DMS114 treated with DMSO at 0.1 percent for 48 hours (cell line): ENCODE measurements at regions not wholly inside any gene's neighbourhood (a gene's known extent, or its start where the extent isn't known, plus 50 kb on each side); places are given as distances from the start of the nearest gene placed in this dataset.
"Not testable (repeated sequence)": the region's sequence is repeated elsewhere in the genome, so short reads cannot be mapped to it uniquely, and the experiment has no call there.

ENCODE experiments used
- DNase-seq: peaks from one replicate; lab custom pipeline; 2025; ENCODE audit not compliant: unreplicated experiment; lab: John Stamatoyannopoulos, UW

DNA sequence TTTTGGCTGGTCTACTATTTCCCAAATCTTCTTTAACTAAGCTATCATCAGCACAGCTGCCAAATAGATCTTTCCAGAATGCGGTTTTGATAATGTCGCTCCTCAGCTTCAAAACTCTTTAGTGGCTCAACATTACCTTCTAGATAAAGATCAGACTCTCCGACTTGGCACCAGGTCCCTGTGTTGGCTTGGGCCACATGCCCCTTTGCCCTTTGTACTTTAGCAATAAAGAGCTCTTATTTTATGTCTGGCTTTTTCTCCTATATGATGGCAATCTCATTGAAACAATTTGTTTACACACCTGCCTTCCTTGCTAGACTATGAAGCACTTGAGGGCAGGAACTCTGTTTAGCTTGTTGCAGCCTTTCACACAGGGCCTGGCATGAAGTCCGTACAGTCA, 128.9 kb upstream of the GATA6 start:
- no peak for DNase-seq

DNA sequence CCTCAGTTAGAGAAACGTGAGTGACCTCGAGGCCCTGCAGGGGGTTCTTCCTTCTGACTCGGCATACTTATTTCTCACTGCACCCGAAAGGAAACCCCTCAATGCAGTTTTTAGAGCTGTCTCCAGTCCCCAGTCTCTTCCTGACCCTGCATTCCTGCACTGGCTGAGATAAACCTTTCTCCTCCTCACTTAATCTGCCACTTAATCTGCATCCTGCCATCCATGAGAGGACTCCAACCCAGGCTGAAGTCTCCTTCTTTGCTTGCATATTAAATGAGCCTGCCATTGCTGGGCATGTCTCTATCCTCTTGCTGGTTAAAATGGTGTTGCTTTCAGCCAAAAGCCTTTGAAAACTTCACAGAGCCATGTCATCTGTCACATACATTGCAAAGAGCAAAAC, 125.6 kb upstream of the GATA6 start:
- DNase-seq: no peak

DNA sequence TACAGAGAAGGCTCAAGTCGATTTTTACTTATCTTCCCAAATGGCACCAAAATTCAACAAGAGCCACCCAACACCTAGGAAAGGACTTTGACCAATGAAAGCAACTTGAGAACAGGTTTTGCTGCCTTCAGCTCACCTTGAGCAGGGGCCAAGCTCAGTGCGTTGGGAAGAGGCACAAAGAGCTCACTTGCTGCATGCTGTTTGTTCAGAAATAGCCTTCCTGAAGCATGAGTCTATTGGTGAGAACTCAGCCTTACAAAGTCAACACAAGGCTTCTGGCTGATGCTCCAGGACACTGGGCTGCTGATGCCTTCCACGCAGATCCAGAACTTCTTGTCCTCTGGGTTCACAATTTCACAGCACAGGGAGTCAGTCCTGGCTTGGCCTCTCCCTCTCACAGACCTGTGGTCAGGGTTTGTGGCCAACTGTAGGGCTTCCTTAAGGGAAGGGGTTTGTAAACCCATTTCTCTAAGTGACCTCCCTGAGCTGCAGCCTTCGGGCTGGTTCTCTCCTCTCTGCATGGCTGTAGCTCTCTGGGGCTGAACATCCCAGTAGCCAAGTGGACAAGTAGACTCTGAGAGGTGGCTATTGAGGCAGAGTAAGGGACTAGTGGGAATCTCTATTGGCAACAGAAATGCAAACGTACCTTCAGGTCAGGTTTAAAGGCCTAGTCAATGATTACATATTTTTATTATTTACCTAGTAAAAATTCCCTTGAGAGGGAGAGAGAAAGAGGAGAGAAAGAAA, 124.7 kb upstream of the GATA6 start:
- DNase-seq: no peak

DNA sequence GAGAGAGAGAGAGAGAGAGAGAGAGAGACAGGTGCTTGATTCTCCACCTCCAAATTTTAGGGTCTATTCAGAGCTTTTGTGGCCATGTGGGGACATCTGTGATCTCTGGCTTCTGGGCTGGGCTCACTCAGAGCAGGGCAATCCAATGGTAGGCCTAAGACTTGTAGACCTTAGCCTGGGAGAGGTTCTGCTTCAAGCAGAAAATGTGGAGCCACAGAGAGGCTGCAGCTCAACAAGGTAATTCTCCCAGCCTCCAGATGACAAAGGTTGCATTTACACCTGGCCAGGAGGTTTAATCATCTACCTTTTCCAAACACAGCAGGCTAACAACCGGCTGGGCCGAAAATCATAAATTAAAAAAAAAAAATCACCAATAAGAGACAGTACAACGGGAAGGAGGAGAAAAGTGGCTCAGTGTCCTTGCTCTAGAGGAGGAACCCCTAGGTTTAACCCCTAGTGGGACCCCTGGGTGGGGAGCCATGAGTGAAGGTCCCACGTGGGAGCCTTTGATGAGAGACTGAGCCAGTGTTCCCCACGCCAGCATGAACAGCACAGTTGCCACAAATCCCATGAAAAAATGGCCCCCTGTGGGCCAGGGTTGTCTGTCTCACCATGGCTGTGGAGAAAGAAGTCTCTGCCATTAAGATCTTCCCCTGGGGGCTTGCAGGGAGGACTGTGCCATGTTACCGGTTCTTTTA, 124.0 kb upstream of the GATA6 start:
- DNase-seq: no peak

DNA sequence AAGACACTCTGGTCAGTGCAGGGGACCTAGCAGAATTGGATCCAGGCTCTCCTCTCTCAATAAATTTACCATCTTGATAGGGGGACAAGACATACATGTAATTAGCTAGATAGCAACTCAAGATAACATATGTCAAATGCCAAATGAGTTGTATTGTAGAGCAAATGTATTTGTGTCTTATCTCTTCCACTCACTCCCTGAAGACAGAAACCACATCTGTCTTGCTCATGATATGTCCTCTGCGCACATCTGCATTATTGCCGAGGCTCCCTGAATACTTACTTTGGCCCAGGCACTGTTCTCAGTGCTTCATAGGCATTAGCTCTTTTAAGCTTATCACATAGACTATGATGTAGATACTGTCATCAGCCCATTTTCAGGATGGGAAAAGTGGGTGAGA, 122.9 kb upstream of the GATA6 start:
- no peak for DNase-seq

DNA sequence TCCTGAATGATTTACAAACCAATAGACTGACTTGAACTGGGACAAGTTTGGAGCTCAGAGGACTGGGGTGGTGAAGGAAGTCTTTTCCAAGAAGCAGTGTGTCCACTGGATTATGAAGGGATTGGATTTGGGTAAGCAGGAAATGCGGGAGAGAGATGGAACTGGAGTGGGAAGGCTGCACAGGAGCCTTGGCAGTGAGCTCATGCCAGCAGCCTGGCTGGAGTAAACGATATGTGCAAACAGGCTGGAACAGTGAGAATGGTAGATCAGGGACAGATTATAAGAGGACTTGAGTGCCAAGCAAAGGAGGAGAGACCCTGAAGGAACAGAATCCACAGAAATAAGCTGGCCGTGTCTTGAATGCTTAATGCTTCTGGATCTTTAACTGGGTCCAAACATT, 121.9 kb upstream of the GATA6 start:
- no peak for DNase-seq

DNA sequence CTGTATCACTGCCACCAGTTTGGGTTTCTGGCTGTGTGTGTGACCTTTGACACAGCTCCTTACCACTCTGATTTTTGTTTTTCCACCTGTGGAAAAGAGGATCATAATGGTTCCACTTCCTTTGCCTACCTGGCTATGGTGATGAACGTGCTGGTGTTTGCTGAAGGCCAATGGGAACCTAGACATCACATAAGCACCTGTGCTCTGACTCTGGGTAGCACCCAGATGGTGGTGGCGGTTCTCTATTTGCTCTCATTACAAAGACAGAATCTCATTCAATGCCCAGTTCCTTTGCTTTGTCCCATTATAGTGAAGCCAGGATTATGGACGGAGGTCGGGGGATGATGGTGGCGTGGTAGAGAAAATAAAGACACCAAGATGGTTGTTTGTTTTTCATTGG, 121.2 kb upstream of the GATA6 start:
- DNase-seq: no peak

DNA sequence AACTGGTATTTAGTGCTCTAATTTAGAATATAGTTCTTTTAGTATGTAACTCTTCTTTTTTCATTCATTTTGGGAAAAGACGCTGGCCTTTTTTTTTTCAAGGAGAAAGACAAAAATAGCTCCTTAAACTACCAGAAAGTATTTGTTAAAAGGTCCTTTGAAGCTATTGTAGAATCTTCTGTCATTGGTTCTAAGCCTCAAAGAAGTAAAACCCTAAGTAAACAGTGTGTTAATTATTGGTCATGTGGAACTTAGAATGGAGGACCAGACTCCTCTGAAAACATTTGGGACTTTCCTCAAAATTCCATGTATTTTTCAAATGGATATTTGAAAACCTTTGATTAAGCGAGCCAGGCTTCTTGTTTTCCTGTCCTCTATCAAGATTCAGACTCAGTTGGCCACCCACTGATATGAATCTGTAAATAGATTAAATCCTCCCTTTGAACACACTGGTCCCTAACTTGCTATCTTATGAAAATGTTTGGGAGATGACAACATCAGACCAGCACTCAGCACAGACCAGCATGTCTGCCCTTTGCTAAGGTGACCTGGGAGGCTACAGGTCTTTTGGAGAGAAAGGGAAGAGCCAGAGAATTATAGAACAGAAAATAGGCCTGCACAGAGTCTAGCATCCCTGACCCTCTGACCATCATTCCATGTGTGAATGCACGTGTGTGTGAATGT, 120.3 kb upstream of the GATA6 start:
- DNase-seq: no peak

DNA sequence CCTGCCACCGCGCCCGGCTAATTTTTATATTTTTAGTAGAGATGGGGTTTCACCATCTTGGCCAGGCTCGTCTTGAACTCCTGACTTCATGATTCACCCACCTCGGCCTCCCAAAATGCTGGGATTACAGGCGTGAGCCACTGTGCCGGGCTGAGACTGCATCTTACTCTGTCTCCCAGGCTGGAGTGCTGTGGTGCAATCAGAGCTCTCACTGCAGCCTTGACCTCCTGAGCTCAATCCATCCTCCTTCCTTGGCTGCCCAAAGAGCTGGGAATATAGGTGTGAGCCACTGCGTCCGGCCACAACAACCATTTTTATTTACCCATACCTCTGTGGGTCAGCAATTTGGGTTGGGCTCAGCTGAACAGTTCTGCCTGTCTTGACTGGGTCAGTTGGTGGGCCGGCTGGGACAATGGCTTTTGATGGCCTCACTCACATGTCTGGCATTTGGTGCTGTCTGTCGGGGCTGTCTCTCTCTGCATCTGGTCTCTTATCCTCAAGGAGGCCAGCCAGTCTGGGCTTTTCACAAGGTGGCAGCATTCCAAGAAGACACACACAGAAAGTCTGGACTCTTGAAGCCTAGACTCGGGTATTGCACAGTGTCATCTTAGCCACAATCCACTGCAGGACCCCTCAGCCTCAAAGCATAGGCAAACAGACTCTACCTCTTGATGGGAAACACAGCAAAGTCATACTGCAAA, 116.8 kb upstream of the GATA6 start:
- DNase-seq: no peak

DNA sequence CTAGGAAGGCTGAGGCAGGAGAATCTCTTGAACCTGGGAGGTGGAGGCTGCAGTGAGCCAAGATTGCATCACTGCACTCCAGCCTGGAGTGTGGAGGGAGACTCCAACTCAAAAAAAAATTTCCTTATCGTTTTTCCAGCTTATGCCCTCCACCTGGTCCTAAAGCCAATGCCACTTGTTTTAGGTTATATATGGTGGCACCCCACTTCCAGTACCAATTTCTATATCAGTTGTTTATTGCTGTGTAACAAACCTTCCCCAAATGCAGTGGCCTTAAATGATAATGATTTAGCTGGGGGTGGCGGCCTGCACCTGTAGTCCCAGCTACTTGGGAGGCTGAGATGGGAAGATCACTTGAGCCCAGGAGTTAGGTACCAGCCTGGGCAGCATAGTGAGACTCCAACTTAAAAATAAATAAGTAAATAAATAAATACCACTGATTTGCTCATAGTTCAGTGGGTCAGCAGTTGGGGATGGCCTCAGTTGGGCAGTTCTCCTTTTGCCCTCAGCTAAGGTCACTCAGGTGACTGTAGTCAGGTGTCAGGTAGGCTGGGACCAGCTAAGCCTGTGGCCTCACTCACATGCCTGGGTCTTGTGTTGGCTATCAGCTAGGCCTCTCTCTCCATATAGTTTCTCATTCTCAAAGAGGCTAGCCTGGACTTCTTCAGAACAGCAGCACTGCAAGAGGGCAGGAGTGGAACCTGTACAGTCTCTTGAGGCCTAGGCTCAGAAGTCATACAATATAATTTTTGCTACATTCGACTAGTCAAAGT, 113.7 kb upstream of the GATA6 start:
- no peak for DNase-seq

DNA sequence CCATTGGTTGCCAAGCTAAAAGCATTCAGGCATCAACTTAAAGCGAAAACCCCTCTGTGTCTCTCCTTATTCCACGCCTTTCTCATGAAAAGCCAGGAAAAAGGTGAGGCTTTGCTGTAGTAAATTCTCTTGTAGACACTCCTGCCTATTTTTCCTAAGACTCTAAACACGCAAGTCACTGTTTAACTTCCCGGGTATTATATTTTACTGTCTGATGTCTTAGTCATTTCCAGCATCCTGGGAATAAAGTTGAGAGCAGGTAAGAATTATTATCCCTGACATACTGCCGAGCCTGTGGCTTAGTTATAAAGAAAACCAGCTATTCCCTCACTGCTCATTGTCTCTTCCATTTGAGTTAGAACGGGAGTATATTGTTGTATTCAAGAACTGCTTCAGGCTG, 112.4 kb upstream of the GATA6 start:
- no peak for DNase-seq

DNA sequence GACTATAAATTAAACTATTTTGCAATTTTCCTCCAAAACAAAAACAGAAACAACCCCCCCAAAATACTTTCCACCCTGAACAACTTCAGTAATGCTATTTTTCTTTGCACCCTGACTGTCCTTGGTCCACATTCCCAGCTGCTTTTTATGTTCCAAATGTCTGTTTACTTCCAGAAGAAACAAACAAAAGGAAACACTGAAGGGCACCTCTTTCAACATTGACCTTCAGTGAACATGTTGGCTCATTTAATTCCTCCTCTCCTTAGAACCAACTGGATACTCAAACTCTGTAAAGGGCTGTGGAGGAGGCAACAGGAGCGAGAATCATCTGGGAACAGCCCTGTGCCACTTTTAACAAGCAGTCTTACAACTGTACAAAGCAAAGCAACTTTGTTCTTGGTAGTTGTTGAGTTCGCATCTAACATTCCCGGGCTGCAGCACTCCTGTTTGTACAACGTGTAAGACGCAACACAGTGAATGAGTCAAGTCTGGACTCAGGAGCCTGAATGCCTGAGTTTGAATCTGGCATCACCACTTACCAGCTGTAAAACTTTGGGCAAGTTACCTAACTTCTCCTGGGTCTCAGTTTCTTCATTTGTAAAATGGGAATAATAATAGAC, 111.4 kb upstream of the GATA6 start:
- no peak for DNase-seq

DNA sequence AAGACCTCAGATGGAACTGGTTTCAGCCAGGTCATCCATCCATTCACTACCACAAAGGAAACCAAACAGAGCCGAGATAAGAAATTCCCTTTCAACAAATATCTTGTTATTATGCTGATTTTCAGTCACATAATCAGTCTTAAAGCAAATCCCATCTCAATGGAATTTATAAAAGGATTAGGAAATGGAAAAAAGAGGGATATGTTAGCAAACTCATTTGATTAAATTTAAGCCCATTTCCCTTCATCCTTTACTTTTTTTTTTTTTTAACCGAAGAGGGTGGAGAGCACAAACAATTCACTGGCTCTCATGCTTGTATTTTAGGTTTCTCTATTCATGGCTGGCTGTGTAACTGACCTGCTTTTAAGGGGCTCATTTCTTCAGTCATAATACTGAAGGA, 109.0 kb upstream of the GATA6 start:
- DNase-seq: no peak

DNA sequence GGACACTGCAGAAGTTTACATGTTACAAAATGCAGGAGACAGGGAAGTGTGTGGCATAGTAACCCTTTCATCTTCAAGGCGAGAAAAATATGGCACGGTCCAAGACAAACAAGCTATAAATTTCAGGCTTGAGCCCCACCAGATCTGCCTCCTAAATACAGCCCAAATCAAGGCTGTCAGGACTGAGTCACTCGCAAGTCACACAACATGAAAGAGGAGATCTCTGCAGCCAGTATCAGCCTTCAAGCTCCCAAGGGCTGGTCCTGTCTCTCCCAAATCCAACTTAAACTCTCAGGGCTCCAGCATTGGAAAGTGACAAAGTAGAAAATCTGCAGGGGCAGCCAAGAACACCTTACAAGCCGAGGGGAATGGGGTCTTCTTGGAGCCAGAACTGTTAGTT, 106.3 kb upstream of the GATA6 start:
- no peak for DNase-seq

DNA sequence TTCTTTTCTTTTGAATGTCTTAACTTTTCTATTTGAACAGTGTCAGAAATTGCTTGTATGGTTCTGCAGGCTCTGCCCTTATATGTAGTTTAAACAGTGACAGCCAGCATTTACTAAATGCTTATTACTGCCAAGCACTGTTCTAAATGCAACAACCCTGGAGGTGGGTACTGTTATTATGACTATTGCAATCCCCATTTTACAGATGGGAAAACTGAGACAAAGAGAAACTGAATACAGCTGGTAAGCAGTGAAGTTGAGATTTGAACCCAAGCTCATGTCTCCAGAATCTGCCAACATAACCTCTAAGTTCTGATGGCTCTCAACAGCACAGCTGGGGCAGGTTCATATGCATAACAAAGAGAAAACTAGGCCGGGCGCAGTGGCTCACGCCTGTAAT, 105.7 kb upstream of the GATA6 start:
- no peak for DNase-seq

DNA sequence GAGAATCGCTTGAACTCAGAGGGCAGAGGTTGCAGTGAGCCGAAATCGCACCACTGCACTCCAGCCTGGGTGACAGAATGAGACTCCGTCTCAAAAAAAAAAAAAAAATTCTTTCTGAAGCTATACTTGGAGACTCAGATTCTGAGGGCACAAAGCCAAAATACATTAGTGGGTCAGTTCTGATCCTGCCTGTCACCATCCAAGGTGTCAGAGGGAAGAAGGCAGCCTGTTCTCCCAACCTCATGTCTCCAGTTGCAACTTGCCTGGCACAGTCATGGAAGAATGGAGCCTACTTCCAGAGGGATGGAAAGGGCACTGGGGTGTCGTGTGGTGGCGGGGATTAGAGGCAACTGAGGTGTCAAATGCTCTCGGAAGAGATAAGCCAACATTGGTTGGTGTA, 104.8 kb upstream of the GATA6 start:
- DNase-seq: no peak

DNA sequence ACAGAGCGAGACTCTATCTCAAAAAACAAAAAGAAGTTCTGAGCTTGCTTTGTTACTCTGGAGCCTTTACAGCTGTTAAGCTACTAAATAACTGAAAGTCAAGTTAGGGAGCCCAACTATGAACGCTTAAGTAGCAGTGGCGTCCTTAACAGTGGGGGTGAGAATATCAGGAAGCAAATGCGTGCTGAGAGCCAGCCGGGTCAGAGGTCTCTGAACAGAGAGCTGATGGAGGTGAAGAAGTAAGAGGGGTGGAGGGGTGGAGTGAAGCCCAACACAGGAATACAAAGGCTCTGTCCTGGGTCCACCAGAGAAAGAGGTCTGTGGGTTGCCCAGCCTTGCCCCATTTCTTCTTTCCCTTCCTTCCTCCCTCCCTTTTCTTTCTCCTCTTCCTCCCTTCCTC, 104.1 kb upstream of the GATA6 start:
- DNase-seq: no peak

DNA sequence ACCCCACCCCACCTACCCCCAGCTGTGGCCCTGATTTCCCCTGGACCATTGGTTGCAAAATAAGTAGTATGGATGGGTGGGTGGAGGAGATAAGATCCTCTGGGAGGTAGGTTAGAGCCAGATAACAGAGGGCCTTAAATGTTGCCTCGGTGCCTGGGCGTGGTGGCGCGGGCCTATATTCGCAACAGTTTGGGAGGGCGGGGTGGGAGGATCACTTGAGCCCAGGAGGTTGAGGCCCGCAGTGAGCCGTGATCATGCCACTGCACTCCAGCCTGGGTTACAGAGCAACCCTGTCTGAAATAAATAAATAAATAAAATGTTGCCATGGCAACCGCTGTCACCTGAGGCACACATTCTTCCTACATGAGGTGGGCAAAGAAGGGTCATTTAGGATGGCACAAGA, 103.3 kb upstream of the GATA6 start:
- no peak for DNase-seq

DNA sequence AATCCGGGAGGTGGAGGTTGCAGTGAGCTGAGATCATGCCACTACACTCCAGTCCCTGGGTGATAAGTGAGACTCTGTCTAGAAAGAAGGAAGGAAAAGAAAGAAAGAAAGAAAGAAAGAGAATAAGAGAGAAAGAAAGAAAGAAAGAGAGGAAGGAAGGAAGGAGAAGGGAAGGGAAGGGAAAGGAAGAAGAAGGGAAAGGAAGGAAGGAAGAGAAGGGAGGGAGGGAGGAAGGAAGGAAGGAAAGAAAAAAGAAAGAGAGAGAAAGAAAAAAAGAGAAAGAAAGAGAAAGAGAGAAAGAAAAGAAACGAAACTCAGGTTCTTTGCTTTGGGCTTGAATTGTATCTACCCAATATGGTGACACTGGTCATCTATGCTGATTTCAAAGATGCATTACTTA, 102.3 kb upstream of the GATA6 start:
- no peak for DNase-seq

DNA sequence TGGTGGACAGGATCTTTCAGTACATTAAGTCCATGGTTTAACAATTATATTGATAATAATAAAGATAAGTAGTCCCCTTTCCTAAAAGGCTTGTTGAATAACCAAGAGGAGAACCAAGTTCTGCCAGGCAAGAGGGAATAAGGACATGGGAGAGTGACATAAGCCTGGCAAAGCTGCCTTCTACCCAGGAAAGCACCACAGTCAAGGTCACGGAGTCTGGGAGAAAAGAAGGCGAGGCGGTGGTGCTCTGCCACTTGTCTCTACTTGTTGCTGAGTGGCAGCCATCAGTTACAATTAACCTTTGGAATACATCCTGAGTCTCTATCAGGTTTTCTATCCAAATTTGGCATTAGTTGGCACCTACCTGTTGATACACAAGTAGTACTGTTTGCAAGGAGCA, 101.7 kb upstream of the GATA6 start:
- DNase-seq: no peak

DNA sequence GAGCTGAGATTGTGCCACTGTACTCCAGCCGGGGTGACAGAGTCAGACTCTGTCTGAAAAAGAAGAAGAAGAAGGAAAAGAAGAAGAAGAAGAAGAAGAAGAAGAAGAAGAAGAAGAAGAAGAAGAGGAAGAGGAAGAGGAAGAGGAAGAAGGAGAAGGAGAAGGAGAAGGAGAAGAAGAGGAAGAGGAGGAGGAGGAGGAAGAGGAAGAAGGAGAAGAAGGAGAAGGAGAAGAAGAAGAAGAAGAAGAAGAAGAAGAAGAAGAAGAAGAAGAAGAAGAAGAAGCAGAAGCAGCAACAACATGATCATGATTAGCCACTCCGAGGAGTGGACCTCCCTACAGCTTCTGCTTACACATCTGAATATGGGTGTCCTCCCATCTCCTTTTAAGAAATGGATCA, 100.6 kb upstream of the GATA6 start:
- DNase-seq: not testable (repeated sequence)
